IMR-90 (cell line): ENCODE measurements at regions not wholly inside any gene's neighbourhood (a gene's known extent, or its start where the extent isn't known, plus 50 kb on each side); places are given as distances from the start of the nearest gene placed in this dataset.

ENCODE experiments used
- ATAC-seq: fragments of 200-7000 bp; cut with Tn5 transposase; 2 replicates; pipeline ENCODE4 v1.9.1; 2020; ENCODE audit warnings: low read depth, mild to moderate bottlenecking, moderate library complexity
- BruUV-seq: library from RNA; stranded (reverse); fragments of 400-500 nt; replicated peaks from 2 replicates; lab custom pipeline; 2021; lab: Mats Ljungman, UMichigan
- CTCF ChIA-PET: fragments of 300-600 bp; formaldehyde crosslinking; extraction: SDS; loops from one replicate; lab custom pipeline; 2021; ENCODE audit warnings: antibody characterized with exemption; lab: Yijun Ruan, JAX
- POLR2A ChIA-PET: fragments of 300-600 bp; sonication (Branson Sonifier 250); formaldehyde crosslinking; loops from one replicate; lab custom pipeline; 2022; ENCODE audit warnings: antibody characterized with exemption; ENCODE audit not compliant: unreplicated experiment; lab: Charles Lee
- DNase-seq: peaks from one replicate; pipeline ENCODE4 v3.0.0; 2013
- H2AFZ ChIP-seq: replicated peaks from 2 replicates; pipeline ENCODE3; 2013; ENCODE audit warnings: low read length, mild to moderate bottlenecking; ENCODE audit not compliant: poor library complexity
- H2AK5ac ChIP-seq: 2 replicates; pipeline ENCODE4 v1.6.1; 2013; ENCODE audit warnings: low read depth, low read length, inconsistent platforms
- H2AK9ac ChIP-seq: replicated peaks from 2 replicates; pipeline ENCODE3; 2013; ENCODE audit warnings: mild to moderate bottlenecking, low read depth, low read length, moderate library complexity; ENCODE audit not compliant: poor library complexity
- H2BK120ac ChIP-seq: 2 replicates; pipeline ENCODE4 v1.6.1; 2013; ENCODE audit warnings: low read depth, low read length, inconsistent platforms
- H2BK15ac ChIP-seq: 3 replicates; pipeline ENCODE4 v1.6.1; 2013; ENCODE audit warnings: low read depth, low read length, inconsistent platforms
- H2BK20ac ChIP-seq: 2 replicates; pipeline ENCODE4 v1.6.1; 2013; ENCODE audit warnings: low read depth, mild to moderate bottlenecking, inconsistent platforms, low read length, moderate library complexity
- H2BK5ac ChIP-seq: 2 replicates; pipeline ENCODE4 v1.6.1; 2013; ENCODE audit warnings: mild to moderate bottlenecking, low read depth, low read length, inconsistent platforms; ENCODE audit not compliant: poor library complexity, severe bottlenecking
- H3K14ac ChIP-seq: replicated peaks from 2 replicates; pipeline ENCODE4 v1.6.1; 2013; ENCODE audit warnings: low read depth, low read length, inconsistent platforms
- H3K18ac ChIP-seq: 2 replicates; pipeline ENCODE4 v1.6.1; 2013; ENCODE audit warnings: low read depth, low read length, control low read depth
- H3K23ac ChIP-seq: 2 replicates; pipeline ENCODE4 v1.6.1; 2013; ENCODE audit warnings: low read depth, low read length, inconsistent platforms
- H3K27ac ChIP-seq: 2 replicates; pipeline ENCODE4 v1.5.1; 2013; ENCODE audit warnings: mild to moderate bottlenecking, control low read depth, low read length; ENCODE audit not compliant: insufficient read depth
- H3K27me3 ChIP-seq: 2 replicates; pipeline ENCODE4 v1.6.1; 2013; ENCODE audit warnings: low read length; ENCODE audit not compliant: control insufficient read depth, insufficient read depth
- H3K36me3 ChIP-seq: 2 replicates; pipeline ENCODE4 v1.6.1; 2013; ENCODE audit warnings: low read length, mixed read lengths; ENCODE audit not compliant: control insufficient read depth, insufficient read depth
- H3K4ac ChIP-seq: 2 replicates; pipeline ENCODE4 v1.6.1; 2013; ENCODE audit warnings: low read depth, low read length, inconsistent platforms
- H3K4me1 ChIP-seq: 2 replicates; pipeline ENCODE4 v1.6.1; 2013; ENCODE audit warnings: low read length, mixed read lengths; ENCODE audit not compliant: control insufficient read depth, insufficient read depth
- H3K4me2 ChIP-seq: 2 replicates; pipeline ENCODE4 v1.6.1; 2013; ENCODE audit warnings: low read depth, mild to moderate bottlenecking, control low read depth, low read length, moderate library complexity
- H3K4me3 ChIP-seq: 2 replicates; pipeline ENCODE4 v1.5.1; 2013; ENCODE audit warnings: low read depth, mild to moderate bottlenecking, control low read depth, low read length, moderate library complexity; ENCODE audit not compliant: insufficient read depth
- H3K56ac ChIP-seq: 2 replicates; pipeline ENCODE4 v1.6.1; 2013; ENCODE audit warnings: low read length, inconsistent platforms; ENCODE audit not compliant: insufficient read depth; ENCODE audit errors: extremely low read depth
- H3K79me1 ChIP-seq, 2 experiments: 2 replicates each; pipeline ENCODE4 v1.6.1; 2013; ENCODE audit warnings: low read length in 2 of 2, inconsistent platforms in 1 of 2, low read depth in 1 of 2
- H3K9ac ChIP-seq: 2 replicates; pipeline ENCODE4 v1.6.1; 2013; ENCODE audit warnings: low read depth, low read length, control low read depth
- H3K9me1 ChIP-seq: 2 replicates; pipeline ENCODE4 v1.6.1; 2013; ENCODE audit warnings: low read length, inconsistent platforms; ENCODE audit not compliant: insufficient read depth
- H3K9me3 ChIP-seq: 2 replicates; pipeline ENCODE4 v1.6.1; 2013; ENCODE audit warnings: low read length; ENCODE audit not compliant: control insufficient read depth, insufficient read depth
- H4K20me1 ChIP-seq: 2 replicates; pipeline ENCODE4 v1.6.1; 2013; ENCODE audit warnings: low read length, inconsistent platforms; ENCODE audit not compliant: insufficient read depth
- H4K5ac ChIP-seq: 2 replicates; pipeline ENCODE4 v1.6.1; 2013; ENCODE audit warnings: mild to moderate bottlenecking, low read depth, low read length, control low read depth
- H4K8ac ChIP-seq, 2 experiments: 2 replicates each; pipeline ENCODE4 v1.6.1; 2013; ENCODE audit warnings: low read depth in 2 of 2, low read length in 2 of 2, control low read depth in 1 of 2, inconsistent platforms in 1 of 2
- H4K91ac ChIP-seq: 2 replicates; pipeline ENCODE4 v1.6.1; 2013; ENCODE audit warnings: low read depth, low read length, inconsistent platforms; ENCODE audit not compliant: insufficient read depth
- CHD1 ChIP-seq: IDR thresholded peaks from 2 replicates; pipeline ENCODE4 v1.6.1; 2012; ENCODE audit warnings: low read depth, low read length, improper control_type of control experiment
- MAFK ChIP-seq: IDR thresholded peaks from 2 replicates; pipeline ENCODE4 v1.6.1; 2012; ENCODE audit warnings: low read depth, low read length, improper control_type of control experiment
- MAZ ChIP-seq: IDR thresholded peaks from 2 replicates; pipeline ENCODE4 v1.6.1; 2012; ENCODE audit warnings: low read depth, mild to moderate bottlenecking, low read length, improper control_type of control experiment, moderate library complexity, borderline replicate concordance
- MXI1 ChIP-seq: IDR thresholded peaks from 2 replicates; pipeline ENCODE4 v1.6.1; 2012; ENCODE audit warnings: low read depth, mild to moderate bottlenecking, low read length, moderate library complexity, borderline replicate concordance
- NFE2L2 ChIP-seq: fragments of 150-350 bp; IDR thresholded peaks from 2 replicates; pipeline ENCODE4 v1.6.1; 2016; ENCODE audit warnings: low read depth, mild to moderate bottlenecking, low read length
- RAD21 ChIP-seq: IDR thresholded peaks from 2 replicates; pipeline ENCODE4 v1.6.1; 2012; ENCODE audit warnings: low read length, improper control_type of control experiment
- RCOR1 ChIP-seq: IDR thresholded peaks from 2 replicates; pipeline ENCODE4 v1.6.1; 2012; ENCODE audit warnings: mild to moderate bottlenecking, low read length, improper control_type of control experiment; ENCODE audit not compliant: insufficient replicate concordance
- RFX5 ChIP-seq: IDR thresholded peaks from 2 replicates; pipeline ENCODE4 v1.8.0; 2012; ENCODE audit warnings: low read depth, mild to moderate bottlenecking, low read length, moderate library complexity
- WGBS, 2 experiments: methylation state at CpG; one replicate each; pipeline versions ENCODE4 v1.1.5 to v1.1.7; 2013; ENCODE audit warnings: missing lambda C conversion rate in 2 of 2; ENCODE audit not compliant: insufficient read length in 1 of 2; ENCODE audit errors: extremely low coverage in 2 of 2; 5-methylcytosine and 5-hydroxymethylcytosine counted together
- dilution Hi-C: fragments of 300-500 bp; cut with HindIII; formaldehyde crosslinking; loops from one replicate; pipeline ENCODE4 v1.14.3; 2018; ENCODE audit warnings: low sequenced_read_pairs; ENCODE audit not compliant: unreplicated experiment
- in situ Hi-C: fragments of 300-500 bp; cut with MboI; formaldehyde crosslinking; loops from 3 replicates; pipeline ENCODE4 v1.14.3; 2019; ENCODE audit warnings: low sequenced_read_pairs, inconsistent platforms, mixed read lengths
- intact Hi-C: fragments of 100-400 bp; cut with micrococcal nuclease; formaldehyde crosslinking; loops from 2 replicates; pipeline ENCODE4 v1.10.0; 2022
- TF ChIP-seq, protein P1 (sequence below): fragments of 150-350 bp; IDR thresholded peaks from 2 replicates; pipeline ENCODE4 v1.6.1; 2017; ENCODE audit warnings: mild to moderate bottlenecking, antibody characterized with exemption, low read length, low read depth
- TF ChIP-seq, protein P2 (sequence below): conservative IDR thresholded peaks from 2 replicates; pipeline ENCODE4 v1.5.1; 2012; ENCODE audit warnings: mild to moderate bottlenecking, low read depth, low read length, improper control_type of control experiment
- TF ChIP-seq, protein P3 (sequence below): fragments of 150-350 bp; IDR thresholded peaks from 2 replicates; pipeline ENCODE4 v1.6.1; 2016; ENCODE audit warnings: low read depth, mild to moderate bottlenecking, low read length, moderate library complexity, borderline replicate concordance

DNA sequence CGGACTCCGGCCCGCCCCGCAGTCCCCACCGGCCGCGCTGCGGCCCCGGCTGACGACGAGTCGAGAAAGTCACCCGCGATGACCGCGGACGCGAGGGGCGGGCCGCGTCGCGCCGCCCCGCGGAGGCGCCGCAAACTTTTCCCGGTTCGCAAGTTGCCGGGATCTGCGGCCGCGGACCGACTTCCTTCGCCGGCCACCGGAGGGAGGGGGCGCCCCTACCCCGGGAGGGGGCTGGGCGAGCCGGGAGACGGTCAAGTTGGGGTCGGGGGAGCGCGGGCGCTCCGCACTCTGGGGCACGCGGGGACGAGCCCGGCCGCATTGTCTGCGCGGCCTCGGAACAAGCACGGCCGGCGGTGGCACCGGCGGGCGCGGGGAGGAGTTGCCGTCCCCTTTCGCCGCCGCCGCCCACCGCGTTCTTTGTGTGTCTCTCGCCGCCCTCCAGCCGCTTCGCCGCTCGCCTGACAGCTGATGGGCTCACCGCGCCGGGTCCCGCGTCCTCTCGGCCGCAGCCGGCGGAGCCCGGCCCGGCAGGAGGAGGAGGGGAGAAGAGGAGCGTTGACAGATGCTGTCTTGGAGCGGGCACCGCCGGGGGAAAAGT is 131.6 kb downstream of the OGFRL1 start (continued):
- TF ChIP-seq NFE2L2 = no peak

DNA sequence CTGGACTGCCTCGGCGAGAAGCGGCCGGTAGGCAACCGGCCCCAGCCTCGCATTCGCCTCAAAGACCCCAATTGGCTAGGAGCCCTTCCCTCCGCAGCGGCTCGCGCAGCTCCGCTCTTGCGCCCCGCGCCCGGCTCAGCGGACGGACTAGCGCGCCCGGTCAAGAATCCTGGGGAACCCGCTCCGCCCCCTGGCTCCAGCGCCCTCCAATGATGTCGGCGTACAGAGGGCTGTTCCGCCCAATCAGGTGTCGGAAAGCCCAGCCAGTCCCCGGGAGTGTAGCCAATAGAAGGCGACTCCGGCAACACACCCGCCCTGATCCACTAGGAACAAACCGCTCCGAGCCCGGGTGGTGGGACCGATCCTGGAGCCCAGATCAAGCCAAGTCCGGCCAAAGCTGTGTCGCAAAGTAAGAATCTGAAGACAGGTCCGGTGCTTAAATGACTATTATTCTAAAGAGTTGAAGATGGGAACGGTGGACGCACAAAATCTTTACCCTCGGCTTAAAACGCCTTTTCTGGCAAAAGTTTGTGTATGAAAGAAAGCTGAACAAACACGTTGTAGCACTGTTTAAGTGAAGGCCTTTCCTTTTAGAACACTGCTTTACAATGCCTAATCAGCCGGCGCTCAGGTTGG is 132.2 kb downstream of the OGFRL1 start:
- Histone ChIP-seq H3K9ac (peak overlapping the region; percentile 55), H3K23ac (peak overlapping the region; percentile 63), H3K36me3 (peaks cover 9% of the 10 kb centered on the region), H3K56ac (no peak overlapping the region), H2BK20ac (peak overlapping the region; percentile 18; the same call in 1 of the 2 replicates), H3K4me1 (no peaks in the 10 kb centered on the region), H3K14ac (peak overlapping the region; percentile 55), H2AFZ (peak overlapping the region; percentile 94), H2BK5ac (peak overlapping the region; percentile 50), H4K5ac (peak overlapping the region; percentile 3; the same call in 1 of the 2 replicates), H3K4me2 (peak overlapping the region; percentile 63), H3K27ac (peak overlapping the region; percentile 52), H3K18ac (no peak overlapping the region), H4K20me1 (no peaks in the 10 kb centered on the region), H3K4me3 (peak overlapping the region; percentile 63), H3K27me3 (no peaks in the 10 kb centered on the region), H4K8ac (peak overlapping the region; percentile 15 to 74; a peak in 2 of 4 replicates), H2BK120ac (peak overlapping the region; percentile 31; the same call in 1 of the 2 replicates), H3K79me1 (peaks cover 21 to 27% of the 10 kb centered on the region in 2 experiments), H2AK9ac (peak overlapping the region; percentile 84), H3K9me1 (0 out of 2 replicates have a peak, but pooled peaks cover 4% of the 10 kb centered on the region), H3K9me3 (no peaks in the 10 kb centered on the region), H2AK5ac (no peak overlapping the region), H2BK15ac (peak overlapping the region; percentile 31; the same call in 1 of the 3 replicates), H3K4ac (peak overlapping the region; percentile 64; the same call in 1 of the 2 replicates), H4K91ac (0 out of 2 replicates have a peak overlapping the region, but pooled peaks have one; percentile 44)
- ChIA-PET CTCF (no interaction called here), POLR2A (no interaction called here)
- no TSS peak for BruUV-seq
- dilution Hi-C loops (no loop called here), intact Hi-C loops (loop anchor here (1.0 to 5.0 kb wide), 3 partner anchors 36 to 89 kb away; no protein-coding TSS in a partner anchor), in situ Hi-C loops (no loop called here)
- WGBS, 2 experiments = 3% methylated on average over 8 of the region's 46 CpGs; no CpG with 5 or more reads in 1 of the 2 experiments
- DNase-seq = peak; percentile 94
- ATAC-seq = peak; percentile 98
- TF ChIP-seq, protein P1, sequence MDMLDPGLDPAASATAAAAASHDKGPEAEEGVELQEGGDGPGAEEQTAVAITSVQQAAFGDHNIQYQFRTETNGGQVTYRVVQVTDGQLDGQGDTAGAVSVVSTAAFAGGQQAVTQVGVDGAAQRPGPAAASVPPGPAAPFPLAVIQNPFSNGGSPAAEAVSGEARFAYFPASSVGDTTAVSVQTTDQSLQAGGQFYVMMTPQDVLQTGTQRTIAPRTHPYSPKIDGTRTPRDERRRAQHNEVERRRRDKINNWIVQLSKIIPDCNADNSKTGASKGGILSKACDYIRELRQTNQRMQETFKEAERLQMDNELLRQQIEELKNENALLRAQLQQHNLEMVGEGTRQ = no peak
- TF ChIP-seq MAFK (no peak), MAZ (peak; percentile 28; the same call in 1 of the 2 replicates), NFE2L2 (no peak), RAD21 (no peak), RCOR1 (no peak), MXI1 (no peak), CHD1 (no peak), RFX5 (no peak)
- TF ChIP-seq, protein P2, sequence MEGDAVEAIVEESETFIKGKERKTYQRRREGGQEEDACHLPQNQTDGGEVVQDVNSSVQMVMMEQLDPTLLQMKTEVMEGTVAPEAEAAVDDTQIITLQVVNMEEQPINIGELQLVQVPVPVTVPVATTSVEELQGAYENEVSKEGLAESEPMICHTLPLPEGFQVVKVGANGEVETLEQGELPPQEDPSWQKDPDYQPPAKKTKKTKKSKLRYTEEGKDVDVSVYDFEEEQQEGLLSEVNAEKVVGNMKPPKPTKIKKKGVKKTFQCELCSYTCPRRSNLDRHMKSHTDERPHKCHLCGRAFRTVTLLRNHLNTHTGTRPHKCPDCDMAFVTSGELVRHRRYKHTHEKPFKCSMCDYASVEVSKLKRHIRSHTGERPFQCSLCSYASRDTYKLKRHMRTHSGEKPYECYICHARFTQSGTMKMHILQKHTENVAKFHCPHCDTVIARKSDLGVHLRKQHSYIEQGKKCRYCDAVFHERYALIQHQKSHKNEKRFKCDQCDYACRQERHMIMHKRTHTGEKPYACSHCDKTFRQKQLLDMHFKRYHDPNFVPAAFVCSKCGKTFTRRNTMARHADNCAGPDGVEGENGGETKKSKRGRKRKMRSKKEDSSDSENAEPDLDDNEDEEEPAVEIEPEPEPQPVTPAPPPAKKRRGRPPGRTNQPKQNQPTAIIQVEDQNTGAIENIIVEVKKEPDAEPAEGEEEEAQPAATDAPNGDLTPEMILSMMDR = no peak
- TF ChIP-seq, protein P3, sequence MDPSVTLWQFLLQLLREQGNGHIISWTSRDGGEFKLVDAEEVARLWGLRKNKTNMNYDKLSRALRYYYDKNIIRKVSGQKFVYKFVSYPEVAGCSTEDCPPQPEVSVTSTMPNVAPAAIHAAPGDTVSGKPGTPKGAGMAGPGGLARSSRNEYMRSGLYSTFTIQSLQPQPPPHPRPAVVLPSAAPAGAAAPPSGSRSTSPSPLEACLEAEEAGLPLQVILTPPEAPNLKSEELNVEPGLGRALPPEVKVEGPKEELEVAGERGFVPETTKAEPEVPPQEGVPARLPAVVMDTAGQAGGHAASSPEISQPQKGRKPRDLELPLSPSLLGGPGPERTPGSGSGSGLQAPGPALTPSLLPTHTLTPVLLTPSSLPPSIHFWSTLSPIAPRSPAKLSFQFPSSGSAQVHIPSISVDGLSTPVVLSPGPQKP = no peak
